NOMO-1 treated with DMSO at 0.1 percent for 48 hours (cell line): ENCODE measurements at regions not wholly inside any gene's neighbourhood (a gene's known extent, or its start where the extent isn't known, plus 50 kb on each side); places are given as distances from the start of the nearest gene placed in this dataset.
A peak's percentile ranks its signal among the peaks of the same experiment; 100 is the strongest.

ENCODE experiments used
- DNase-seq: peaks from one replicate; lab custom pipeline; 2025; ENCODE audit not compliant: unreplicated experiment; lab: John Stamatoyannopoulos, UW

DNA sequence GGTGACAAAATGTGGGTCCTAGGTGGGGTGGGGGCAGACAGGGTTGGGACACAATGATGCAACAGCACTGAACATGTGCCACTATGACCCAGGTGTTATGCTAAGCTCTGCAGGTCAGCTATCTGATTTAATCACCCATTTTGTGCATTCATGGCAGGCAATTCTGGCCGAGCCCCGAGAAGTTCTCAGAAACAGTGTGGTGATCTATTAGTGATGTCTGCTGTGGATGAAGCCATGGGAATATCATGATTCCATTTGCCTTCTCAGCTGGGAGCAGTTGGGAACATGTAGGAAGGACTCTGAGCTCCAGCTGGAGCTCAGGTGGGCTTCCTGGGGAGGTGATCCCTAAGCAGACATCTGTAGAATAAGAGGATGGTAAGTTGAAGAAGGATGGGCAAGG, 194.0 kb upstream of the POU3F1 start:
- DNase-seq, result no peak

DNA sequence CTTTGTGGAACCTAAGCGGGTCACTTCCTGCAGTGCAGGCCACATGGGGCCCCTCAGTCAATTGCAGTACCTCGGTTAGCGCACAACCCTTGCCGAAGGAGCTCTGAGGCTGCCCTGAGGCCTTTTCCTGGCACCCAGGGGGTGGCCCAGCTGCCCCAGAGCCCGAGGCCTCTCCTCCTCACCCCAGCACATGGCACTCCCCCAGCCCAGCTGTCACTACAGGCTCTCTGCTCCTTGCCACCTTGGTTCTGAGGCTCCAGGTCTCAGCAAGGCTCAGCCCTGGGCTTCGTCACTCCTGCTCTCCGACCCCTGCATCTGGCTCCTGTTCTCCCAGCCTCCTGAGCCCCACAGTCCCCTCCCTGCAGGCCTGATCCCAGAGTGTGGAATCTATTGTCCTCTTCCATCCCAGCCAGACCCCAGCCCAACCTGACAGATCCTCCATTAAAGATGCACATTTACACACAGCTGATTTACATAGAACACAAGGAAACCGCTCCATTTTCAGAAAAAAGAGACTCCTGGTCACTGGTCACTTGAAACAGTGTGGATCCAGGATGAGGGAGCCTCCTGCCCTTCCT, 192.8 kb upstream of the POU3F1 start:
- DNase-seq, result no peak

GRCh38 chr1:38238294-38238693, 191.7 kb upstream of the POU3F1 start:
- DNase-seq, result no peak

GRCh38 chr1:38235705-38236104, 189.1 kb upstream of the POU3F1 start:
- no peak for DNase-seq

DNA sequence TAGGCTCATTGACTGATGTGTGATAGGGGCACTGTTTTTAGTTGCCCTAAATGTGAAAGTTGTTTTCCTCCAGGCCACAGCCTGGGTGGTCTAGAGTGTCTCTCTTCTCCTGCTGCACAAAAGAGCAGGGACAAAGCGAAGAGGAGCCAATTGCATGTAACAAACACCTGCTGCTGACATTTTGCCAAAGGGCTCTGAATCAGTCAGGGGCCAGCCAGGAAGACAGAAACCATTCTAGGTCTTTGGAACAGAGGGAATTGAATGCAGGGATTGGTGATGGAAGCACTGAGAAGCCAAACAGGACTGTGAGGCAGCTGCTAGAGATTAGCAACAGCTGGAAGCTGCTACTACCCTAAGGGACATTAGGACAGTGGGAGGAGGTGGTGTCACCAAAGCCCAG, 185.3 kb upstream of the POU3F1 start:
- no peak for DNase-seq

GRCh38 chr1:38228718-38229117, 182.1 kb upstream of the POU3F1 start:
- DNase-seq, result no peak

DNA sequence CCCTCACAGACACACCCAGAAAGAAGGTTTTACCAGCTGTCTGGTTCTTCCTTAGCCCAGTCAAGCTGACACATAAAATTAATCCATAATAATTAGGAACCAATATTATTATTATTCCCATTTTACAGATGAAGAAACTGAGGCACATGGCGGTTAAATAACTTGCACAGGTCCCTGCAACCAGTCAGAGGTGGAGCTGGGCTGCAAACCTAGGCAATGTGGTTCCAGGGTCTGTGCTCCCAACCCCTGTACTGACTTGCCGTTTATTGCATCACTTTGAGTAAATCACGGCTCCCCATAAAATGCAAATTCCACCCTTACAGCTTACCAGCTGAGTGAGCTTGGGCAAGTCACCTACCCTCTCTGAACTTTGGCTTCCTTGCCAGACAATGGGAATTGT, 179.2 kb upstream of the POU3F1 start:
- DNase-seq, result no peak

DNA sequence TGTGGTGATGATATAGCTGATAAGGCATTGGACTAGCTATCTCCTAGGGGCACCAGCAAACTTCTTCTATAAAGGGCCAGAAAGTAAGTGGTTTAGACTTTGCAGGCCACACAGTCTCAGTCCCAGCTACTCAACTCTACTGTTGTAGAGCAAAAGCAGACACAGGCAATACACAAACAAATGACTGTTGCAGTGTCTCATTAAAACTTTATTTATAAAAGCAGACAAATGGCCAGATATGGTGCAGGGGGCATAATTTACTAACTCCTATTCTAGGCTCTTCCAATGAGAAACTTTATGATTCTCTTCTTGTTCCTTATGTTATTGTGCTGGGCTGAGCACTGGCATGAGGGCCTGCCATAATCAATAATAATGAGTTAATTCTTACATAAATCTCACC, 176.8 kb upstream of the POU3F1 start:
- no peak for DNase-seq

DNA sequence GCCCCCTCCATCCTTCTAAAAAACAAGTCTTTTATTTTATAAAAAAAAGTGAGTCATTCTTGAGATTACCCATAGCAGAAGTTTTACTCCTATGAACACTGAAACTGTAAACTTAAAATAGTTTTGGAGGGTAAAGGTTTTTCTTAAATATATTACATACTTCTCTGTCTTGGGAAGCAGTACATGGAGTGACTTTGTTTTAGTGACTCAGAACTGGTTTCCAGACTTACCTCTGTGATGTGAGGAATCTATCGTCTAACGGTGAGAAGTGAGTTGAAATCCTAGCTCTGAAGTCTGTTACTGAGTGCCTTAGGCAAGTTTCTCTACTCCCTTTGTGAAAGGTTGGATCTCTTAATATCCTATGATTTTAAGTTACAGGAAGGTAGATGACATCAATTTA, 176.3 kb upstream of the POU3F1 start:
- DNase-seq, result no peak

DNA sequence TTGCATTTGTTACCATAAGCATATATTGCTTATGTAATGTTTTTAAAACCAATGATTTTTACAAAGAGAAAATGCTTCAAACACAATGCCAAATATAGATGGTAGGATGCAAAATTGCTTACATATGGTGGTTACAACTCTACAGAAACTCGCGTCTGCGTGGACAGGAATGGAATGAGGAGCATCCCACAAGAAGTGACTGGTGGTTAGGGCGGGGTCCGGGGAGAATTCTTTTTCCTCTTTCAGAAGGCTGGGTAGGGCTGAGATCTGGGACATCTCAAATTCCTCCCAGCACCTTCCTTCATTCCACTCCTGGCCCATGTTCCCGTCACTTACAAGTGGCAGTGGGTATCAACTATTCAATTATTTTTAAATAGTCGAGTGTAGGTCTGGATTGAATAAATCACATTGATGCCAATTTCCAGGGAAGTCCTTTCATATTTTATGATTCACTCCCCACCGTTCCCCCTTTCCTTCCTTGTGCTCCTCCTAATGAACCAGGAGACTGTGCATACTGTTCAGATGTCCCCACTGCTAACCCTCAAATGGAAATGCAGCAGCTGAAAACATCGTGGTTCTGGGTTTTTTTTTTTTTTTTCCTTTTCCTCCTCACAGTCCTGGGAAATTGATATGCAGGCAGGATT, 174.5 kb upstream of the POU3F1 start:
- DNase-seq, result no peak

DNA sequence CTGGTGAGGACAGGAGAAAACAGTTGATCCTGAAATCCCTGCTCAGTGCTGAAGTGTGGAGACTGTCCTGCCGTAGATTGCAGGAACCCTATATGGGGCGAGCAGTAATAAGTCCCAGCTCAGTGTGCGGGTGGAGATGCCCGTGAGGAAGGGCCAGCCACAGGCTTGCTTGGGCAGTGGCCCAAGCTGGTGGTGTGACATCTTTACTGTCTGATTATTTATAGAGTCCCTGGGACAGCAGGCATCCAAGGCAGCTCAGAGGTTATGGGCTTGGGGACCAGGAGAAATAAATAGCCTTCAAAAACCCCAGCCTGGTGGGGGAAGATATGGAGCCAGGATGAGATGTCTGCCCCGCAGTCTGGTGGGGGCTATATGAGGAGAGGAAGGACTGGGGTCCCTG, 170.7 kb upstream of the POU3F1 start:
- no peak for DNase-seq

DNA sequence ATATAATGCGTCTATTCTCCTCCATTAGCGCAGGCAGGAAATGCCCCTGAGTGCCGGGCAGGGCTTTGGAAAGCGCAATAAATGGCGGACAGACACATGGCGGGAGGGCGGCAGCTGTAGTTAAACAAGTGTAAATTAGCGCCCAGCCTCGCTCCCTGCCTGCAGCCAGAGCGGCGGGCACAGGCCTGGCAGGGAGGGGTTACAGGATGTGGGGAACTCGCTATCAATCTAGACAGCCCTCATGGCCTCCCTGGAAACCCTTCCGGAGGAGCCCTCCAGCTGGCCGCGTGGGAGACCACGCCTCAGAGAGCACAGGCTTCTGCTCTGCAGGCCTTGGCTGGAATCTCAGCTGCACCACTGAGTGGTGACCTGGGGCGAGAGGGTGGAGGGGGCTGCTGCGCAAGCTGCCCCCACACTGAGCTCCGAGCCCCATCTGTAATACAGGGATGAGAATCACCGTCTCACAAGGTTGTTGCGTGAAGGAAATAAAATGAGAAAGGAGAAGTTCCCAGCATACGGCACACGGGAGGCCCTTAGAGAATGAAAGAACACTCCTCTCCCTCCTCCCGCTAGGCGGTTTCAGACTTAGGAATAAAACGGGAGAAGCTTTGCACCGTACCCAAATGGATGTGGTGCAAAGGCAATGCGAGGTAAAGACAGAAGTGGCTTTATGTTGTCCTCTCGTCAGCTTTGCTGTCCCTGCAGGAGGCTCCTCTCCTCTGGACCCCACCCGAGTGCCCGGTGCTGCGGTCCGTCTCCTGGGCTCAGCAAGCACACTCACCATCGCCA, 167.2 kb upstream of the POU3F1 start:
- no peak for DNase-seq

- no peak for DNase-seq
Measured at GRCh38 chr1:38210895-38211177, 164.2 kb upstream of the POU3F1 start.

DNA sequence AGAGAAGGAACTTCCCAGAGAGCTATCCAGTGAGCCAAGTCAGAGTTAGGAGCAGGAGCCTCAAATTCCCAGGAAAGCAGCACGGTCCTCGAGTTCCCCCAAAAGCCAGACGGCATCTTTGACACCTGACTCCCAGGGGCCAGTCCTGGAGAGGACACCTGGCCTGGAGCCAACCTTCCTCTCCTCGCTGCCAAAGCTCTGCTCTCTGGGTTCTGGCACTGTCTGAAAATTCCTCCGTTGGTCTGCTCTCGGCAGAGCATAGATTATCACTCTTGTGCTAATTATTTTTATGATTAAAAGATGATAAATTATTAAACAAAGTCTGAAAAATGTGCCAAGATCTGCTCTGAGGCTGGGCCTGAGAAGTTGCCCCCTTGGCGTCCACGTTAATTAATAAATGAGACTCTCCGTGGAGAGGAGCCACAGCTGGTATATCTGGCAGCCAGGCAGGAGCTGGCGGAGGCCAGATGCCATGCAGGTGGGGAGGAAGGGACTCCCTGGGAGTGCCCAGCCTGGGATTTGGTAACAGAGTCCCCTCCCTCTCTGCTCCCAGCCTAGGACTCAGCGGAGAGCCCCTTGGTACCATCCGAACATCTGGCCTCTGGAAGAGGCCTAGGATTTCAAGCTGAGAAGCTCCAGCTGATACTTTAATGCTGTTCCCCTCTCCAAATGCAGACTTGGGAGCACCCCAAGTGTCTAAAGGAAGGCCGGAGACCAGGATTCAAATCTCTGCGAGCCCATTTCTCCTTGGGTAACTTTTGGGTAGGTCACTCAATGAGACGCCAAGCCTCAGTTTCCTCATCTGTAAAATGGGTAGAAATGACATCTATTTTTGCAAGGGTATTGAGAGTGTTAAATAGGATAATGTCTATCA, 163.7 kb upstream of the POU3F1 start:
- DNase-seq, result no peak

GRCh38 chr1:38208716-38209632, 162.4 kb upstream of the POU3F1 start:
- no peak for DNase-seq

- DNase-seq, result no peak
Measured at GRCh38 chr1:38207906-38208305, 161.3 kb upstream of the POU3F1 start.

- no peak for DNase-seq
Measured at GRCh38 chr1:38207275-38207674, 160.7 kb upstream of the POU3F1 start.

- DNase-seq, result no peak
Measured at GRCh38 chr1:38204698-38205097, 158.1 kb upstream of the POU3F1 start.

- peak; percentile 20 for DNase-seq
Measured at GRCh38 chr1:38203441-38203840, 156.8 kb upstream of the POU3F1 start.

- DNase-seq, result no peak
Measured at GRCh38 chr1:38201431-38201830, 154.8 kb upstream of the POU3F1 start.

GRCh38 chr1:38198621-38199020, 152.0 kb upstream of the POU3F1 start:
- no peak for DNase-seq
